NCI-H128 (cell line): ENCODE measurements at regions not wholly inside any gene's neighbourhood (a gene's known extent, or its start where the extent isn't known, plus 50 kb on each side); places are given as distances from the start of the nearest gene placed in this dataset.

Source experiments
- DNase-seq: peaks from one replicate; lab custom pipeline; 2025; ENCODE audit not compliant: unreplicated experiment; lab: John Stamatoyannopoulos, UW

- DNase-seq: no peak
These were observed 373.7 kb downstream of the TLE4 start for GRCh38 chr9:79945495-79945894.

- no peak for DNase-seq
These were observed 373.3 kb downstream of the TLE4 start for GRCh38 chr9:79945016-79945415.

- DNase-seq: no peak
These were observed 369.2 kb downstream of the TLE4 start for GRCh38 chr9:79940919-79941318.

- DNase-seq: no peak
These were observed 368.1 kb downstream of the TLE4 start for GRCh38 chr9:79939819-79940218.

GRCh38 chr9:79936336-79936735 is 364.6 kb downstream of the TLE4 start:
- DNase-seq: no peak

- DNase-seq: no peak
These were observed 357.5 kb downstream of the TLE4 start for GRCh38 chr9:79929285-79929684.

GRCh38 chr9:79928661-79929223 is 357.0 kb downstream of the TLE4 start:
- no peak for DNase-seq

- DNase-seq: no peak
These were observed 353.6 kb downstream of the TLE4 start for GRCh38 chr9:79925326-79925725.

- DNase-seq: no peak
These were observed 353.1 kb downstream of the TLE4 start for GRCh38 chr9:79924836-79925235.

- no peak for DNase-seq
These were observed 345.7 kb downstream of the TLE4 start for GRCh38 chr9:79917421-79917820.

GRCh38 chr9:79913867-79914266 is 342.1 kb downstream of the TLE4 start:
- no peak for DNase-seq

GRCh38 chr9:79912318-79913070 is 340.7 kb downstream of the TLE4 start:
- DNase-seq: no peak

- DNase-seq: no peak
These were observed 340.0 kb downstream of the TLE4 start for GRCh38 chr9:79911724-79912123.

GRCh38 chr9:79902825-79903600 is 331.2 kb downstream of the TLE4 start:
- DNase-seq: no peak

GRCh38 chr9:79900754-79901153 is 329.0 kb downstream of the TLE4 start:
- DNase-seq: no peak

GRCh38 chr9:79896390-79896980 is 324.7 kb downstream of the TLE4 start:
- no peak for DNase-seq

GRCh38 chr9:79895232-79895631 is 323.5 kb downstream of the TLE4 start:
- DNase-seq: no peak

GRCh38 chr9:79889369-79889768 is 317.6 kb downstream of the TLE4 start:
- DNase-seq: no peak

GRCh38 chr9:79885093-79885857 is 313.5 kb downstream of the TLE4 start:
- no peak for DNase-seq

- no peak for DNase-seq
These were observed 312.8 kb downstream of the TLE4 start for GRCh38 chr9:79884546-79884945.

GRCh38 chr9:79883073-79883645 is 311.4 kb downstream of the TLE4 start:
- DNase-seq: no peak
